B cell (primary cell): ENCODE measurements at regions not wholly inside any gene's neighbourhood (a gene's known extent, or its start where the extent isn't known, plus 50 kb on each side); places are given as distances from the start of the nearest gene placed in this dataset.

ENCODE experiments used
- ATAC-seq: fragments of 200-7000 bp; cut with Tn5 transposase; one replicate; pipeline ENCODE4 v1.10.0; 2021; ENCODE audit warnings: low read depth, mild to moderate bottlenecking, moderate number of reproducible peaks, moderate library complexity
- CTCF ChIA-PET: fragments of 350-600 bp; sonication (Branson Sonifier 250); formaldehyde crosslinking; loops from one replicate; lab custom pipeline; 2021; ENCODE audit warnings: antibody characterized with exemption, inconsistent platforms; lab: Charles Lee
- POLR2A ChIA-PET: fragments of 350-600 bp; sonication (Branson Sonifier 250); formaldehyde crosslinking; loops from one replicate; lab custom pipeline; 2021; ENCODE audit warnings: antibody characterized with exemption; lab: Charles Lee
- DNase-seq: peaks from one replicate; pipeline ENCODE4 v3.0.0; 2013
- H2AFZ ChIP-seq: 2 replicates; pipeline ENCODE4 v1.6.1; 2012; ENCODE audit warnings: mild to moderate bottlenecking, low read depth, low read length; ENCODE audit not compliant: insufficient read depth, poor library complexity, severe bottlenecking
- H3K27ac ChIP-seq, 2 donors: 1 replicate in 1 of 2; 2 replicates in 1 of 2; pipeline ENCODE4 v1.5.1; 2012 to 2013; ENCODE audit warnings: low read length in 2 of 2, mild to moderate bottlenecking in 2 of 2, moderate library complexity in 1 of 2
- H3K27me3 ChIP-seq, 4 experiments: fragments of 200-600 bp in 1 of 4; sonication (generic) in 1 of 4; replicated peaks in 1 of 4; 1 replicate in 2 of 4; 2 replicates in 2 of 4; pipeline versions ENCODE4 v1.6.1 to v1.7.0; 2013 to 2016; ENCODE audit warnings: low read length in 3 of 4, mild to moderate bottlenecking in 2 of 4, mixed read lengths in 1 of 4, moderate library complexity in 1 of 4; ENCODE audit not compliant: insufficient read depth in 4 of 4, control insufficient read depth in 3 of 4; ENCODE audit errors: control extremely low read depth in 1 of 4
- H3K36me3 ChIP-seq, 2 experiments: replicated peaks in 1 of 2; 1 replicate in 1 of 2; 2 replicates in 1 of 2; pipeline versions ENCODE4 v1.6.1 to v1.7.1; 2013; ENCODE audit warnings: low read length in 1 of 2; ENCODE audit not compliant: insufficient read depth in 2 of 2, control insufficient read depth in 1 of 2; ENCODE audit errors: control extremely low read depth in 1 of 2, extremely low read depth in 1 of 2
- H3K4me1 ChIP-seq, 2 donors: fragments of 200-600 bp in 1 of 2; sonication (generic) in 1 of 2; 1 replicate in 1 of 2; 2 replicates in 1 of 2; pipeline versions ENCODE4 v1.5.1 to v1.6.1; 2013 to 2017; ENCODE audit warnings: low read length in 2 of 2; ENCODE audit not compliant: control insufficient read depth in 2 of 2, insufficient read depth in 2 of 2
- H3K4me2 ChIP-seq: replicated peaks from 2 replicates; pipeline ENCODE3; 2012; ENCODE audit warnings: mild to moderate bottlenecking, low read depth, low read length; ENCODE audit not compliant: poor library complexity, severe bottlenecking
- H3K4me3 ChIP-seq, 5 experiments: fragments of 200-600 bp in 1 of 5; sonication (generic) in 1 of 5; 1 replicate in 3 of 5; 2 replicates in 2 of 5; pipeline versions ENCODE4 v1.5.1 to v1.7.0; 2011 to 2016; ENCODE audit warnings: low read length in 4 of 5, mild to moderate bottlenecking in 4 of 5, low read depth in 2 of 5, control low read depth in 1 of 5, moderate library complexity in 1 of 5; ENCODE audit not compliant: insufficient read depth in 1 of 5; ENCODE audit errors: control extremely low read depth in 1 of 5, extremely low read depth in 1 of 5
- H3K79me2 ChIP-seq: fragments of 200-600 bp; sonication (generic); one replicate; pipeline ENCODE4 v1.6.0; 2016; ENCODE audit warnings: low read length; ENCODE audit not compliant: control insufficient read depth, insufficient read depth
- H3K9ac ChIP-seq: fragments of 200-600 bp; sonication (generic); 2 replicates; pipeline ENCODE4 v1.6.1; 2017; ENCODE audit warnings: mild to moderate bottlenecking, low read length, moderate library complexity
- H3K9me3 ChIP-seq, 3 donors: one replicate each; pipeline versions ENCODE4 v1.6.1 to v1.7.1; 2013; ENCODE audit warnings: low read length in 2 of 3; ENCODE audit not compliant: control insufficient read depth in 2 of 3, insufficient read depth in 1 of 3; ENCODE audit errors: control extremely low read depth in 1 of 3
- H4K20me1 ChIP-seq: 2 replicates; pipeline ENCODE4 v1.6.0; 2012; ENCODE audit warnings: mild to moderate bottlenecking, low read length; ENCODE audit not compliant: insufficient read depth, control insufficient read depth, poor library complexity, severe bottlenecking
- H3K27ac Mint-ChIP-seq: one replicate; pipeline ENCODE4 v1.8.0; 2021; ENCODE audit warnings: mixed read lengths
- H3K27me3 Mint-ChIP-seq: one replicate; pipeline ENCODE4 v1.8.0; 2021; ENCODE audit warnings: mixed read lengths
- H3K4me1 Mint-ChIP-seq: one replicate; pipeline ENCODE4 v1.8.0; 2021; ENCODE audit warnings: mixed read lengths
- H3K4me3 Mint-ChIP-seq: one replicate; pipeline ENCODE4 v1.8.0; 2021; ENCODE audit warnings: mixed read lengths
- H3K9me3 Mint-ChIP-seq: one replicate; pipeline ENCODE4 v1.8.0; 2022; ENCODE audit warnings: mixed read lengths; ENCODE audit not compliant: insufficient read depth
- CTCF ChIP-seq: fragments of 200-600 bp; IDR thresholded peaks from one replicate; pipeline ENCODE4 v1.8.0; 2022; ENCODE audit warnings: antibody characterized with exemption, mild to moderate bottlenecking
- EZH2 ChIP-seq: IDR thresholded peaks from 2 replicates; pipeline ENCODE4 v1.6.1; 2012; ENCODE audit warnings: borderline replicate concordance, low read depth, mild to moderate bottlenecking, moderate library complexity, low read length; ENCODE audit not compliant: insufficient read depth, poor library complexity, severe bottlenecking
- WGBS: methylation state at CpG from one replicate; pipeline ENCODE4 v1.1.5; 2013; ENCODE audit warnings: missing lambda C conversion rate; ENCODE audit not compliant: insufficient coverage; 5-methylcytosine and 5-hydroxymethylcytosine counted together
- intact Hi-C: fragments of 100-400 bp; cut with micrococcal nuclease; formaldehyde crosslinking; loops from one replicate; pipeline ENCODE4 v1.10.0; 2022

GRCh38 chr3:56958879-56959278, 101.6 kb upstream of the SPATA12 start:
- H3K4me3 ChIP-seq, result no peak overlapping the region
- H3K4me3 Mint-ChIP-seq, result no peak overlapping the region
- H3K27ac Mint-ChIP-seq, result no peak overlapping the region
- no peaks in the 10 kb centered on the region for H3K79me2 ChIP-seq
- POLR2A ChIA-PET, result no interaction called here
- H3K27me3 Mint-ChIP-seq, result peaks cover 8% of the 10 kb centered on the region
- 79% methylated on average over 2 of the region's 2 CpGs for WGBS
- H4K20me1 ChIP-seq, result no peaks in the 10 kb centered on the region
- H3K9me3 Mint-ChIP-seq, result no peaks in the 10 kb centered on the region
- CTCF ChIA-PET, result no interaction called here
- H3K36me3 ChIP-seq, result no peaks in the 10 kb centered on the region
- intact Hi-C loops, result no loop called here
- H3K27me3 ChIP-seq, result no peaks in the 10 kb centered on the region
- H3K9ac ChIP-seq, result no peak overlapping the region
- H3K9me3 ChIP-seq, result no peaks in the 10 kb centered on the region
- no peak overlapping the region for H3K27ac ChIP-seq
- TF ChIP-seq CTCF (no peak), EZH2 (no peak)
- H2AFZ ChIP-seq, result no peak overlapping the region
- no peak for DNase-seq
- peaks cover 0 to 2% of the 10 kb centered on the region in 2 donors for H3K4me1 ChIP-seq
- no peak for ATAC-seq
- peaks cover 11% of the 10 kb centered on the region for H3K4me1 Mint-ChIP-seq
- H3K4me2 ChIP-seq, result no peak overlapping the region

DNA sequence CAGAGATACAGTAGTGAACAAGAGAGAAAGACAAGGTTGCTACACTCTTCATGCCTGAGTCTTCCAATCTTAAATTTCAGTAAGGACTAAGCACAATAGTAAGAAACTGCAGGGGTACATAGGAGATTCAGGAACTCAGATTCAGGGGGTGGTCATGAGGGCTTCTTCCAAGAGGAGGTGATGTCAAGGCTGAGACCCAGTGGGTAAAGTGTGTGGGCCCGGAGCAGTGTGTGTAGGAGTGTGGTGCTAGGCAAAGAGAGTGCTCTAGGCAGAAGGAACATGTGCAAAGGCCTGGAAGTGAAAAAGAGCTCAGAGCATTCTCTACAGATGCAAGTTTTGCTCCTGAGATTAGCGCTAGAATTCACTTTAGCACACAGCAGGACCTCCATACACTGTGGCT, 102.9 kb upstream of the SPATA12 start:
- peaks cover 8% of the 10 kb centered on the region for H3K27me3 Mint-ChIP-seq
- ATAC-seq (no peak), DNase-seq (no peak)
- no peaks in the 10 kb centered on the region for H3K36me3 ChIP-seq
- ChIA-PET CTCF (no interaction called here), POLR2A (no interaction called here)
- no peaks in the 10 kb centered on the region for H3K79me2 ChIP-seq
- H3K9me3 Mint-ChIP-seq, result no peaks in the 10 kb centered on the region
- TF ChIP-seq EZH2 (no peak), CTCF (no peak)
- intact Hi-C loops, result no loop called here
- H3K27me3 ChIP-seq, result no peaks in the 10 kb centered on the region
- H3K4me3 ChIP-seq, result no peak overlapping the region
- H3K27ac Mint-ChIP-seq, result no peak overlapping the region
- H2AFZ ChIP-seq, result no peak overlapping the region
- no peak overlapping the region for H3K9ac ChIP-seq
- peaks cover 0 to 2% of the 10 kb centered on the region in 2 donors for H3K4me1 ChIP-seq
- H3K4me2 ChIP-seq, result no peak overlapping the region
- no peak overlapping the region for H3K27ac ChIP-seq
- 100% methylated on average over 1 of the region's 2 CpGs for WGBS
- H3K4me3 Mint-ChIP-seq, result no peak overlapping the region
- H3K4me1 Mint-ChIP-seq, result peaks cover 11% of the 10 kb centered on the region
- H4K20me1 ChIP-seq, result no peaks in the 10 kb centered on the region
- H3K9me3 ChIP-seq, result no peaks in the 10 kb centered on the region
